Mesodermal cell (in vitro differentiated cells): ENCODE measurements at regions not wholly inside any gene's neighbourhood (a gene's known extent, or its start where the extent isn't known, plus 50 kb on each side); places are given as distances from the start of the nearest gene placed in this dataset.

Experiments
- H3K27ac ChIP-seq: 2 replicates; pipeline ENCODE4 v1.7.0; 2013; ENCODE audit warnings: mild to moderate bottlenecking, low read depth, low read length, moderate library complexity; ENCODE audit not compliant: severe bottlenecking
- H3K36me3 ChIP-seq: 2 replicates; pipeline ENCODE4 v1.7.1; 2013; ENCODE audit warnings: mild to moderate bottlenecking, low read length, moderate library complexity; ENCODE audit not compliant: control insufficient read depth, insufficient read depth
- H3K4me1 ChIP-seq: one replicate; pipeline ENCODE4 v1.7.1; 2013; ENCODE audit warnings: mild to moderate bottlenecking, low read length; ENCODE audit not compliant: insufficient read depth, control insufficient read depth, poor library complexity, severe bottlenecking
- H3K4me3 ChIP-seq: 2 replicates; pipeline ENCODE4 v1.7.0; 2013; ENCODE audit warnings: low read length, control low read depth, mild to moderate bottlenecking; ENCODE audit not compliant: insufficient read depth, poor library complexity, severe bottlenecking; ENCODE audit errors: extremely low read depth
- H3K9me3 ChIP-seq: 2 replicates; pipeline ENCODE4 v1.7.1; 2013; ENCODE audit warnings: mild to moderate bottlenecking, low read length, moderate library complexity; ENCODE audit not compliant: control insufficient read depth
- WGBS, 2 experiments: methylation state at CpG; one replicate each; pipeline ENCODE4 v1.1.5; 2013; ENCODE audit warnings: missing lambda C conversion rate in 2 of 2; ENCODE audit not compliant: insufficient coverage in 2 of 2; 5-methylcytosine and 5-hydroxymethylcytosine counted together

DNA sequence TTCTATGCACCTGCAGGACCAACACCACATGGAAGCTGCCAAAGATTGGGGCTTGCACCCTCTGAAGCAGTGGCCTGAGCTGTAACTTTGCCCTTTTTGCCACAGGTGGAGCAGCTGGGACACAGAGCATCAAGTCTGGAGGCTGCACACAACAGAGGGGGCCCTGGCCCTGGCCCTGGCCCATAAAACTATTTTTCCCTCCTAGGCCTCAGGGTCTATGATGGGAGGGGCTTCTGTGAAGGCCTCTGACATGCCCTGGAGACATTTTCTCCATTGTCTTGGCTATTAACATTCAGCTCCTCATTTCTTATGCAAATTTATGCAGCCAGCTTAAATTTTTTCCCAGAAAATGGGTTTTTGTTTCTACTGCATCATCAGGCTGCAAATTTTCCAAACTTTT lies 335.5 kb downstream of the ARPP21 start:
- H3K4me1 ChIP-seq, result no peaks in the 10 kb centered on the region
- H3K27ac ChIP-seq, result no peak overlapping the region
- no peak overlapping the region for H3K4me3 ChIP-seq
- no peaks in the 10 kb centered on the region for H3K9me3 ChIP-seq
- H3K36me3 ChIP-seq, result no peaks in the 10 kb centered on the region

DNA sequence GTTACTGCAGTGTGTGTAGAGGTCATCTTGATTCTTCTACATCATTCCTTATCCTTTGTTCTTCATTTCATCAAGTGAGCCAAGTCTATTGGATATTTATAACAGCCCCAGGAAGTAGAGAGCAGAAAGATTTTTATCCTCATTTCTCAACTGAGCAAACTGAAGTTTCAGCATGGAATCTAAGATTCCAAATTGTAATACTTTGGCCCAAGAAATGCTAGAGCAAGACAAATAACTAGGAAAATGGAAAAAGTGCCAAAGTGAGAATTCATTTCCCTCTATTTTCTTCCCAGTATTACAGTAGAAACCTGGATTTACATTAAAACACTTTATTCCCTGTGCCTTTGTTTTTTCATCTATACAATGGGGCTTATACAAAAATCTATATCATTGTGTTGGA lies 346.8 kb downstream of the ARPP21 start:
- no peaks in the 10 kb centered on the region for H3K4me1 ChIP-seq
- H3K27ac ChIP-seq, result no peak overlapping the region
- H3K4me3 ChIP-seq, result no peak overlapping the region
- H3K36me3 ChIP-seq, result no peaks in the 10 kb centered on the region
- H3K9me3 ChIP-seq, result no peaks in the 10 kb centered on the region

DNA sequence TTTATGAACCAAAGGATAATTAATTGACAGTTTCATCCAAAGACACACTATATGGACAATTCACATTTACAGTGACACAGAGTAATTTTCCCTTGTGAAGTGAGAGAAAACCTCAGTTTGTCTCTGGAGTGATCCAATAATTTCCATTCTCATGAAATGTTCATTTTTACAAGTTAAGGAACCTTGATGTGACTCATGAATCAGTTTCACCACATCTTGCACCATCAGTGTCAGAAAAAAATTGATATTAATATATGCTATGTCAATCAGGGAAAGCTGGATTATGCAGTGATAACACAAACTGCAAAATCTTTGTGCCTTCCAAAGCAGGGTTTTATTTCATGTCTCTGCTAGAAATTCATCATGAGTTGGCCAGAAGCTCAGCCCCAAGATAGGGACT lies 348.1 kb downstream of the ARPP21 start:
- Histone ChIP-seq H3K4me1 (no peaks in the 10 kb centered on the region), H3K27ac (no peak overlapping the region), H3K36me3 (no peaks in the 10 kb centered on the region), H3K9me3 (no peaks in the 10 kb centered on the region), H3K4me3 (no peak overlapping the region)

DNA sequence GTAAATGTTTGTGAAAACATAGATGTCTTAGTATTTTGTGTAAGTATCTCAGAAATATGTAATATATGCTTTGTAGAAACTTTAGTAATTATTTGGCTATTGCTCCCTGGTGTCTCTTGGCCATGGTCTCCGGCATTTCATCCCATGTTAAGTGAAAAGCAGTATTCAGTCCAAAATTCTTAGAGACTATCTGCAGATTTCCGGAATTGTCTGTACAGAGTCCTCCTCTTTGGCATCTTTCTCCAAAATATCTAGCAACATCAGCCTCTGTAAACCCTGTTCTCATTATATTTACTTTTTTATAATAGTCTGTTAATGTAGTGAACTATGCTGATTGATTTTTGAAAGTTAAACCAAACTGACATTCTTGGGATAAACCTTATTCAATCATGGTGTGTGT lies 352.7 kb downstream of the ARPP21 start:
- Histone ChIP-seq H3K4me1 (no peaks in the 10 kb centered on the region), H3K4me3 (no peak overlapping the region), H3K27ac (no peak overlapping the region), H3K36me3 (no peaks in the 10 kb centered on the region), H3K9me3 (peaks cover 3% of the 10 kb centered on the region)
- 86 to 100% methylated on average over 1 of the region's 2 CpGs for WGBS, 2 experiments

- H3K27ac ChIP-seq, result no peak overlapping the region
- H3K4me3 ChIP-seq, result no peak overlapping the region
- no peaks in the 10 kb centered on the region for H3K36me3 ChIP-seq
- WGBS, 2 experiments, result 90 to 100% methylated on average over 1 of the region's 2 CpGs
- H3K4me1 ChIP-seq, result no peaks in the 10 kb centered on the region
- no peaks in the 10 kb centered on the region for H3K9me3 ChIP-seq
Measured at GRCh38 chr3:36011791-36012190, 368.5 kb upstream of the STAC start.

DNA sequence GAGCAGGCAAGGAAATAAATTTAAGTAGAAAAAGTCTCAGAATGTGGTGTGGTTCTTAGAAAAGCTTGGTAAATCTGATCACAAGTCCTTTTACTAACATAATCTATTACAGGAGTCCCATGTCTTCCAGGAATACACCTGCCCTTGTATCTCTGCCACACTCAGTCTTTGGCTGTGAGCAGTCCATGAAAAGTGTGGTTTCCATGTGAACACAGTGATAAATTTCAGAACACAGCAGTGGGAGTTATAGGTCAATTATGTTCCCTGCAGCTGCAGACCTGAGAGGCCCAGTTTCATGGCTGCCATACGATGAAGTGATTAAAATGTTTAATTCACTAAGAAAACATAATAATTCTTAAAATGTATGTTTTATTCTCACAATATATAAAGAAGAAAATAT lies 366.9 kb upstream of the STAC start:
- Histone ChIP-seq H3K4me3 (no peak overlapping the region), H3K36me3 (no peaks in the 10 kb centered on the region), H3K27ac (no peak overlapping the region), H3K9me3 (no peaks in the 10 kb centered on the region), H3K4me1 (no peaks in the 10 kb centered on the region)
- WGBS, 2 experiments, result no CpG with 5 or more reads among the region's 1 CpG

- no peak overlapping the region for H3K27ac ChIP-seq
- no peak overlapping the region for H3K4me3 ChIP-seq
- no peaks in the 10 kb centered on the region for H3K36me3 ChIP-seq
- WGBS, 2 experiments, result no CpG with 5 or more reads among the region's 3 CpGs
- H3K4me1 ChIP-seq, result no peaks in the 10 kb centered on the region
- H3K9me3 ChIP-seq, result no peaks in the 10 kb centered on the region
Measured at GRCh38 chr3:36025232-36025631, 355.1 kb upstream of the STAC start.

DNA sequence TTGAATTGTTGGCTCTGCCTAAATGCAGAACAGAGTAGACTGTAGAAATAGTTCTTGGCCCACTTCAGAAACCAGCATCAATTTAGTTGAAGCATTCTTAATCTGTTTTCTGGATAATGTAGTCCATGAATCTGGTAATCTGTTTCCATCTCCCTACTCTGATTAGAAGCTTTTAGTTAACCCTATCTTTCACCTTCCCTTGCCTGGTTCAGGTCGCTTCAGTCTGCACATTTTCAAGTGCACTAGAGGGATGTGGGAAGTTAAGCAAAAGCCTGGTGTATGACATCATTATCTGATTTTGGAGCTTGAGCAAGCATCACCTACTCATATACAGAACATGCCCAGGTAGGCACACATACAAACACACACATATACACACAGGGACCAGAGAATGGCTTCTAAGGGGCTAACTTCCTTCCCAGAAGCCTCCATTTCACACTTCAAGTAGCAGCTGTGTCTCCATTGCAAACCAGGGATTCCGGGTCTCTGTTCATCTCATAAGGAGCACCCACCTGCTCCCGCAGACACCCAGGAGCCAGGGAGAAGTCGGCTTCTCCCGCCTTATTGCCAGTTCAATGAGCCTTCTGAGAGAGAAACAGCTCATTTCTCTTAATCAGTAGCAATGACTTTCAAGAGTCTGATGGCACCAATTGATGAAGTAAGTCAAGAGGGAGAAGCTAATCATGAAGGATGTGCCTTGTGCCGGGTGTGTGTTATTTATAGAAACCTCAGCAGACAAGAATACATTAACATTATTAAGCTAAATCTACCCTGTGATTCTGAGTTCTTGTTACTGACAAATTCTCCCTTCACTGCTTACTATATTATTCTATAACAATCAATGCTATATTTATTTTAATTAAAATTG lies 347.9 kb upstream of the STAC start:
- WGBS, 2 experiments, result 94 to 98% methylated on average over 4 of the region's 6 CpGs
- H3K36me3 ChIP-seq, result no peaks in the 10 kb centered on the region
- no peak overlapping the region for H3K27ac ChIP-seq
- no peak overlapping the region for H3K4me3 ChIP-seq
- H3K9me3 ChIP-seq, result peaks cover 5% of the 10 kb centered on the region
- H3K4me1 ChIP-seq, result no peaks in the 10 kb centered on the region

DNA sequence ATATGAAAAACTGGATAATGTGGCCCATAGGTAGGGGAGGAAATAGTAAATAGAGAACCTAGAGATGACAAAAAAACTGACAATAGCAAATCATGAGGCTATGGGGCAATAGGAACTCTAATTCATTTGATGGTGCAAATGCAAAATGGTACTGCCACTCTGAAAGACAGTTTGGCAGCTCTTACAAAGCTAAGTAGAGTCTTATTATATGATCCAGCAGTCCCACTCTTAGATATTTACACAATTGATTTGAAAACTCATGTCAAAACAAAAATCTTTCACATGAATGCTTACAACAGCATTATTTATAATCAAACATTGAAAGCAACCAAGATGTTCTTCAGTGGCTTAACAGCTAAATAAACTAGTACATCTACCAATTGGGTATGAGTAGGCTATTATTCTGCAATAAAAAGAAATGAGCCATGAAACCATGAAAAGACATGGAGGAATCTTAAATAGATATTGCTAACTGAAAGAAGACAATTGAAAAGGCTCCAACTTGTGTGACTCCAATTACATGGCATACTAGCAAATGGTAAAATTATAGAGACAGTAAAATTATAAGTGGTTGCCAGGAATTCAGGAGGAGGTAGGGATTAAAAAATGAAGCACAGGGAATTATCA lies 321.8 kb upstream of the STAC start:
- H3K27ac ChIP-seq, result no peak overlapping the region
- H3K9me3 ChIP-seq, result no peaks in the 10 kb centered on the region
- H3K36me3 ChIP-seq, result no peaks in the 10 kb centered on the region
- no peaks in the 10 kb centered on the region for H3K4me1 ChIP-seq
- H3K4me3 ChIP-seq, result no peak overlapping the region

DNA sequence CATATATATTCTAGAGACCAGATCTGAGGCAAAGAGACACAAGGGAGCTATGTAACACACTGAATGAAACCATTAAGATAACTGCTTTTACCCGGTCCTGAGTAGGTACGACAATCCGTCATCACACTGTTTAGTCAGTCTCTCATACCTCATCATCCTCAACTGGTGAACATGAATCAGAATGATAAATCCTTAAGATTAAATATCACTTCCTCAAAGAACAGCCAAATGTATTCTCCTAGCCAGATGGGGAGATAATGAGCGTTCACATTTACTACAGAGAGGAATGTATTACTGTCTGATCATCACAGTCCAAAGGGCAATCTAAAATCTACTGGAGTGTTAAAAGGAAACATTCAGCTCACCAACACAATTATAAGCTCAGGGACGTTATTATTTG lies 319.4 kb upstream of the STAC start:
- Histone ChIP-seq H3K4me1 (no peaks in the 10 kb centered on the region), H3K4me3 (no peak overlapping the region)
- 96 to 100% methylated on average over 1 to 3 of the region's 5 CpGs for WGBS, 2 experiments

DNA sequence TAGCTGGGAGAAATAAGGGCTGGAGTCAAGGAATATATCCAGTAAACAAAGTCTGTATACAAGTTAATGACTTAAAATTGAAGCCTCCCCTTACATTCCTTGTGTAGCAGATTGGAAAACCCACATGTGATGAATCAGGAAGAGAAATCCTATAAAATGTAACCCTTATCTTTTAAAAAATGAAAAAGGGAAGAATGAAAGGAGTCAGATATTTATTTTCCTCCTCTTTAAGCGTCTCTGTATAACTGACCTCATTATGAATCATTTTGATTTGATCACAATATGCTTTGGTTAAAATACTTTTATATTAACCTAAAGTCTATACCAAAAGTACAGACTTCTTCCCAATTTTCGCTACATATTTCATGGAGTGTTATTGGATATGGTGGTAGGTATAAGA lies 316.3 kb upstream of the STAC start:
- WGBS, 2 experiments, result no CpG with 5 or more reads among the region's 2 CpGs

More for the DNA sequence above, 319.4 kb upstream of the STAC start:
- Histone ChIP-seq H3K9me3 (no peaks in the 10 kb centered on the region), H3K36me3 (no peaks in the 10 kb centered on the region), H3K27ac (no peak overlapping the region)

More for the DNA sequence above, 316.3 kb upstream of the STAC start:
- no peak overlapping the region for H3K27ac ChIP-seq
- H3K4me3 ChIP-seq, result no peak overlapping the region
- no peaks in the 10 kb centered on the region for H3K36me3 ChIP-seq
- no peaks in the 10 kb centered on the region for H3K4me1 ChIP-seq
- no peaks in the 10 kb centered on the region for H3K9me3 ChIP-seq
